SU-DHL-6 (cell line): ENCODE measurements at regions not wholly inside any gene's neighbourhood (a gene's known extent, or its start where the extent isn't known, plus 50 kb on each side); places are given as distances from the start of the nearest gene placed in this dataset.

ENCODE experiments used
- EZH2phosphoT487 ChIP-seq: fragments of 200-600 bp; sonication (generic), shearing (Covaris generic); conservative IDR thresholded peaks from 2 replicates; pipeline ENCODE4 v1.6.1; 2018; ENCODE audit warnings: mild to moderate bottlenecking, antibody characterized with exemption, low read length, moderate library complexity, mixed read lengths
- TF ChIP-seq, protein P1 (sequence below): fragments of 200-600 bp; sonication (generic); IDR thresholded peaks from one replicate; pipeline ENCODE4 v1.5.1; 2017; ENCODE audit warnings: antibody characterized with exemption, mild to moderate bottlenecking, low read length, moderate library complexity; ENCODE audit not compliant: insufficient read depth, poor library complexity, severe bottlenecking

DNA sequence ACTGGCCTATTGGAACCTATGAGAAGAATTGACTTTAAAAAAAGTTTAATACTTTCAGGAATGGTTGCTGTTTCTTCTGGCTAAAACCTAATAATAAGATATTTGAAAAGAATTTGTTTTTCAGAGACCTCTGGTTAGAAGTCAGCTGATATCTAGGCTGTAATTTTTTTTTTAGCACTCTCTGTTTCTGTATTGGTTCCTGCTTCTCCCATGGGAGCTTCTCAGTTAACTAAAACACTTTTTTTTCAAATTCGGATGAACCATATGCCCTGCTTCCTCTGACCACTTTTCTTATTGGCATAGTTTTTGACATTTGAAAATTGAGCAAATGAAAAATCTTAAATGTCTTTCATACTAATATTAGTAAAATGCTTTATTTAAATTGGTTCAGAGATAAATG, 163.5 kb upstream of the SLC10A2 start:
- TF ChIP-seq, protein P1, sequence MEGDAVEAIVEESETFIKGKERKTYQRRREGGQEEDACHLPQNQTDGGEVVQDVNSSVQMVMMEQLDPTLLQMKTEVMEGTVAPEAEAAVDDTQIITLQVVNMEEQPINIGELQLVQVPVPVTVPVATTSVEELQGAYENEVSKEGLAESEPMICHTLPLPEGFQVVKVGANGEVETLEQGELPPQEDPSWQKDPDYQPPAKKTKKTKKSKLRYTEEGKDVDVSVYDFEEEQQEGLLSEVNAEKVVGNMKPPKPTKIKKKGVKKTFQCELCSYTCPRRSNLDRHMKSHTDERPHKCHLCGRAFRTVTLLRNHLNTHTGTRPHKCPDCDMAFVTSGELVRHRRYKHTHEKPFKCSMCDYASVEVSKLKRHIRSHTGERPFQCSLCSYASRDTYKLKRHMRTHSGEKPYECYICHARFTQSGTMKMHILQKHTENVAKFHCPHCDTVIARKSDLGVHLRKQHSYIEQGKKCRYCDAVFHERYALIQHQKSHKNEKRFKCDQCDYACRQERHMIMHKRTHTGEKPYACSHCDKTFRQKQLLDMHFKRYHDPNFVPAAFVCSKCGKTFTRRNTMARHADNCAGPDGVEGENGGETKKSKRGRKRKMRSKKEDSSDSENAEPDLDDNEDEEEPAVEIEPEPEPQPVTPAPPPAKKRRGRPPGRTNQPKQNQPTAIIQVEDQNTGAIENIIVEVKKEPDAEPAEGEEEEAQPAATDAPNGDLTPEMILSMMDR: no peak
- TF ChIP-seq EZH2phosphoT487: no peak
